Peyer's patch (tissue), 4 donors: ENCODE measurements at regions not wholly inside any gene's neighbourhood (a gene's known extent, or its start where the extent isn't known, plus 50 kb on each side); places are given as distances from the start of the nearest gene placed in this dataset.

Source experiments
- CTCF ChIP-seq, 6 experiments: fragments of 450-650 bp in 4 of 6; fragments of 200-600 bp in 2 of 6; sonication (generic) in 1 of 6; IDR thresholded peaks; one replicate each; pipeline ENCODE4 v1.5.1; 2017 to 2019; ENCODE audit warnings: antibody characterized with exemption in 6 of 6, mild to moderate bottlenecking in 3 of 6, moderate library complexity in 1 of 6
- POLR2A ChIP-seq, 2 donors: fragments of 450-650 bp; IDR thresholded peaks; one replicate each; pipeline ENCODE4 v1.5.1; 2017; ENCODE audit warnings: antibody characterized with exemption in 2 of 2, mild to moderate bottlenecking in 2 of 2, moderate library complexity in 2 of 2

GRCh38 chr7:156459067-156459466, 181.5 kb upstream of the RNF32 start:
- no peak for TF ChIP-seq POLR2A (IDR thresholded peaks at IDR 0.05)
- no peak for TF ChIP-seq CTCF (IDR thresholded peaks at IDR 0.05)
